Skin of body (tissue), 1 donor: ENCODE measurements at regions not wholly inside any gene's neighbourhood (a gene's known extent, or its start where the extent isn't known, plus 50 kb on each side); places are given as distances from the start of the nearest gene placed in this dataset.
A peak's percentile ranks its signal among the peaks of the same experiment; 100 is the strongest.
"Not testable (repeated sequence)": the region's sequence is repeated elsewhere in the genome, so short reads cannot be mapped to it uniquely, and the experiment has no call there.

Experiments
- DNase-seq: peaks from one replicate; lab custom pipeline; 2025; lab: John Stamatoyannopoulos, UW

- no peak for DNase-seq
Measured at GRCh38 chr14:65959563-65960024, 526.6 kb upstream of the CCDC196 start.

GRCh38 chr14:65961004-65961403, 525.2 kb upstream of the CCDC196 start:
- no peak for DNase-seq

DNA sequence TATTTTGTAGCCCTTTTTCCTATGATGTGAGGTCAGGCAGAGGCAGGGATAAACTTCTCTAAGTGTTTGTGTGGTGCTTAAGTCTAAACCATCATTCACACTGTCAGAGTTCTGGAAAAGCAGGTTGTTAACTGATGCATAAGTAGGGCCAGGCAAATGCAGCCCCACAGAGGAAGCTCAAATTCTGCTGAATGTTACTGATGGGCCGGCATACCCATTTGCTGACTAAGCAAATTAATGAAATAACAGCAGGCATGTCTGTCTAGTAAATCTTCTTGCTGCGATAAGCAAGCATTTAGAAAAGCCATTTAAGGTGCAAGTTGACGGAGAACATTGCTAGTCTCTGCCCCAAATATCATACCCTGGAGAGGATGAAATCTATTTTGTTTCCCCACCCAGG, 523.2 kb upstream of the CCDC196 start:
- no peak for DNase-seq

DNA sequence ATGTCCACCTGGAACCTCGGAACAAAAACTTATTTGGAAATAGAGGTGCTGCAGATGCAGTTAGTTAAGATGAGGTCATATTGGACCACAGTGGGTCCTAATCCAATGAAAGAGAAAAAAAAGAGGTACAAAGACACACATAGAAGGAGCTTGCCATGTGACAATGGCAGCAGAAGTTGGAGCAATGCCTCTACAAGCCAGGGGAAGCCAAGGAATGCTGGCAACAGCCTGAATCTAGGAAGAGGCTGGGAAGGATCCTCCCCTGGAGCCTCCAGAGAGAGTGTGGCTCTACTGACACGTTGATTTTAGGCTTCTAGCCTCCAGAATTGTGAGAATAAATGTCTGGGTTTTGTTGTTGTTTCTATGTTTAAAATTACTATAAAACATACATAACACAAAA, 521.8 kb upstream of the CCDC196 start:
- no peak for DNase-seq

GRCh38 chr14:65966188-65966587, 520.0 kb upstream of the CCDC196 start:
- DNase-seq: no peak

DNA sequence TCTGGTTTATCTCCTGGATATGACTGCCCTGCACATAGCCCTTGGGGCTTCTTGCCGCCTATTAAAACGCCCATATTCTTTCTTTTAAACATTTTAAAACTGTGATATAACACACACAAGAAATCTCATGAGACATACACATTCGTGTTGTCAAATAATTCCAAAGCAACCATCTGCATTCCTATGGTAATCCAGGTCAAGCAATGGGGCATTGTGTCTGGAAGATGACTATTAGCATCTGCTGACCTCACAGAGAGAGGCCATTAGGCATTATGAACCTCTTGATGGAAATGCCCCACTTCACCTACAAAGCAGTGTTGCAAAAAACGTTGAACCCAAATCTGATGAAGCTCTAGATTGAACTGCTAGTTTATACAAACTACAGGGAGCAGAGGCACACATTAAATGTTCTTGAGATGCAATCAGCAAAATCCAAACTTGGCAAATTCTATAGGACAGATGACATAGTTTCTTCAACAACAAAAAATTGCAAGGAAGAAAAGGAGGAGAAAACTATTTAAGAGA, 513.8 kb upstream of the CCDC196 start:
- DNase-seq: peak; percentile 43

DNA sequence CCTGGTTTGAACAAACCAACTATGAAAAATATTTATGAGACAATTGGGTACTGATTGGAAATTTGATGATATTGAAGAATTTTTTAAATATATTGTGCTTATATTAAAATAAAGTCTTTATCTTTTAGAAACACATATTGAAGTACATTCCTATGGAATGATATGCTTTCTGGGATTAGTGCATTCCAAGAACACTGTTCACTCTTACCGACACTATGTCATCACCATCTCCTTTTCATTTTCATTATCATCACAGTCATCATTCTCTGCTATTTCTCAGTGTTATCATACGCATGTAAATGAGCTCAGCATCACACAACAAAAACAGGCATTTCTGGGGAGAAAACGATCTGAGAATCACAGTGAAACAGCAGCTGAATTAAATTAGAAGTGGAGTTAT, 513.3 kb upstream of the CCDC196 start:
- peak; percentile 43 for DNase-seq

- DNase-seq: no peak
Measured at GRCh38 chr14:65975865-65976264, 510.3 kb upstream of the CCDC196 start.

DNA sequence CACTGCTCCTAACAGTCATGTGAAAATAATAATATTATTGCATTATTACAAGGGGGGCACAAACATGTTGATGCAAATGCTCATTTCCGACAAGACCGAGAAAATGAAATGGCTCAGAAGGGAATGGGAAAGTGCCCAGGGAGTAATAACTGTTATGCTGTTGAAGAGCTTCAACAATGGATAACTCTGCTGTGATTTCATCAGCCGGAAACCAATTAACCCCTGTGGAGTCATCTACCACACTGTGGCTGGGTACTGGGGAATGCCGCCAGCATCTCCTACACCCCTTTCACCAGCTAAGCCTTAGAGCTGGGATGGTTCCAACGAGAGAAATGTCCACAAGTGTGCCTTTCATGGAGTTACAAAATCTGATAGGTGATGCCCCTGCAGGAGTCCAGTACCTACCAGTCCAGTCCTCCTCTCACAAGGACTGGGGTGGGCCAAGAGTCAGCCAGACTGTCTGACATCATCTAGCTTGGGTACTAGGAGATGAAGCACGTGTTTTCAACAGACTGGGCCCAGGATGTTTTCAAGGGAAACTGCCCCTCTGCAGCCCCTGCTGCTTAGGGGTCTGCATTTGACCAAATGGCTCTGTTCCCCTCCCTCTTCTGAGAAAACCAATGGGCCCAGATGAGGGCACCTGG, 509.3 kb upstream of the CCDC196 start:
- no peak for DNase-seq

DNA sequence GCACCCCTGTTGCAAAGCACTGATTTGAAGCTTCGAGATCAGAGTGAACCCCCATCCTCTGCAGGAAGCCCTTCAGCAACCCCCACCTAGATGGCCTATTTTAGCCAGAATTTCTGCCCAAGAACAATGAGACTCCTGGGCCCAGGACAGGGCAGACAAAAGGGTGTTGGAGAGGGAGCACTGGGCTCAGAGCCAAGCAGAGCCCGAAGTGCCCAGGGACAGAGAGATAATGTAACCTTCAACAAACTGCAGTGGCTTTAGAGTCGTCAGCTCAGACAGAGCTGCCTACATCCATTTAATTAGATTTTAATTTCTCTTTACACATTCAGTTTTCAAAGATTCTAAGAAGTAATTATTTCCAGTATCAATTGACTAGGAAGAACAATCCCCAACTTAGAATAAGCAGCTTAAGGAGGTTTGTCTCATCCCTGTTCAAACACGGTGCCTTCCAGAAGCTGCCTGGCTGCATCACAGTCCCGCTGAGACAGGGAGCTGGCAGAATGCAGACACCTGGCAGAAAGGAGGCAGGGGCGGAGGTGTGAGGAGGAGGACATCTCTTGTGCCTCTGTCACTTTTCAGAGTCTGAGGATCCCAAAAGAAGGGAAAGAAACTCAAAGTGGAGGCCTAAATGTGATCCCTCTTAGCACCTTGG, 504.9 kb upstream of the CCDC196 start:
- no peak for DNase-seq

- DNase-seq: no peak
Measured at GRCh38 chr14:65986041-65986440, 500.1 kb upstream of the CCDC196 start.

GRCh38 chr14:65989981-65990380, 496.2 kb upstream of the CCDC196 start:
- no peak for DNase-seq

DNA sequence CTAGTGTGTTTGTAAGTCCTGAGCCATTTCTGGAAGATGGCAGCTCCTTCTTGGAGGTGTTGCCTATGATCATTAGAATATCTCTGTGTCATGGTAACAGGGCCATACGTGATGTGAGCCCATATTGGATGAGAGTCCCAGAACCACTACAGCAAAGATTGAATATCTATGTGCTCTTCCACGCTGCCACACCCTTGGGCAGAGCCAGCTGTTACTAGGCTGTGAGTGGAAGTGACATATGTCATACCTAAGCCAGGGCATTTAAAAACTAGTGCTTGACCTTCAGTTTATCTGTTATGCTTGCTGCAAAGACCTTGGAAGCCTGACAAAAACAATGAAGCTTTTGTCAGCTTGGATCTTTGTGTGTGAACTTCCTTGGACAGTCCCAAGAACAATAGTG, 495.1 kb upstream of the CCDC196 start:
- DNase-seq: no peak

DNA sequence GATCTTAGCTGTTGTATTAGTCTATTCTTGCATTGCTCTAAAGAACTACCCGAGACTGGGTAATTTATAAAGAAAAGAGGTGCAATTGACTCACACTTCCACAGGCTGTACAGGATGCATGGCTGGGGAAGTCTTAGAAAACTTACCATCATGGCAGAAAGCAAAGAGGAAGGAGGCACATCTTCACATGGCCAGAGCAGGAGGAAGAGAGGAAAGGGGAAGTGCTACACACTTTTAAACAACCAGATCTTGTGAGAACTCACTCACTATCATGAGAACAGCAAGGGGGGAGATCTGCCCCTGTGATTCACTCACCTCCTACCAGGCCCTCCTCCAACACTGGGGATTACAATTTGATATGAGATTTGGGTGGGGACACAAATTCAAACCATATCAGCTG, 494.2 kb upstream of the CCDC196 start:
- DNase-seq: not testable (repeated sequence)

DNA sequence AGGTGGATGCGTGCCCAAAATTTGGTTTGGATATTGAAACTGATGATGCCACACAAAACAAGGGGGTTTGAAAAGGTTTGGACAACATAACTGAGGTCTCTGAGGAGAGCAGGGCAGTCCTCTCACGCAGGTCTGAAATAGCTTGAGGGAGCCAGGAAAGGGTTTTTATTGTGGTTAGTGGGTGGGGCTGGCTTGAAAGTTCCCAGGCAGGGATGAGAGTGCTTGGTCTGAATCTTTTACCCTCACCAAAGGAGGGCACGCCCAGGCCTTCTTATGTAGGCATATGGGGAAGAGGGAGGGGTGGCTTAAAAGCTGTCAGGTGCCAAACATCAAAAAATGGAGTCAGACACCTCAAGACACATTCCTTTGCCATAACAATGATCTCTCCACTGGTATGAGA, 493.1 kb upstream of the CCDC196 start:
- no peak for DNase-seq

GRCh38 chr14:65993996-65994395, 492.2 kb upstream of the CCDC196 start:
- DNase-seq: no peak

DNA sequence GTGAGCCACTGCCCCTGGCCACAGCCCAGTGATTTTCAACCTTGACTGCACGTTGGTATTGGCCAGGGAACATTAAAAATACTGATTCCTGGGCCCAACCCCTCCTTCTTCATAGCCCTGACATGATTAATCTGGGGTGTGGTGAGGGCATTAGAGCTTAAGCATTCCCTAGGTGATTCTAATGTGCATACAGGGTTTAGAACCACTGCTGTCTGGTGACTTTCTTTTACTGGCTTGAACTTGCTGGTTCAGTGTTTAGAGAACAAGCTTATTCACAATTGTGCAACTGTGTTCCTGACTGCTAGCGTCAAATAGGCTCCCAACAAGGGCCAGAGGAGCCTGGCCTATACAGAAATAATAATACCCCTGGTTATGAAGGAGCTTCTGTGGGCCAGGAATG, 488.8 kb upstream of the CCDC196 start:
- no peak for DNase-seq

DNA sequence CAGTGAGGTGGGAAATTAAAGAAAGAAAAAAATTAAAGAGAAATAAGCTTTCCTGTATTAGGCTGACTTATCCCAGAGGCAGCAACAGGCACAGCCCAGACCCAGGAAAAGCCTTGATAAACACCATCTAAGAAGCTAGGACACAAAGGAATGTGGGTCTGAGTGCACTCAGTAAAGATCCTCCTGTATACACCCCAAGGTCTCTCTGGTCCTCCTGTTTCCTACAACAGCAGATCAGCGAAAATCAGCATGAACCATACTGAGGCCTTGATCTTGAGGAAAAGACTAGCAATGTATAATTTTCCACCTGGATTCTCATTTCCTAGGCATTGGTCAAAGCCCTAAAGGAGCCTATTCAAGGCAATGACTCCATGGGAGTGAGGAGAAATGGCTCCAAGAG, 486.3 kb upstream of the CCDC196 start:
- DNase-seq: no peak

DNA sequence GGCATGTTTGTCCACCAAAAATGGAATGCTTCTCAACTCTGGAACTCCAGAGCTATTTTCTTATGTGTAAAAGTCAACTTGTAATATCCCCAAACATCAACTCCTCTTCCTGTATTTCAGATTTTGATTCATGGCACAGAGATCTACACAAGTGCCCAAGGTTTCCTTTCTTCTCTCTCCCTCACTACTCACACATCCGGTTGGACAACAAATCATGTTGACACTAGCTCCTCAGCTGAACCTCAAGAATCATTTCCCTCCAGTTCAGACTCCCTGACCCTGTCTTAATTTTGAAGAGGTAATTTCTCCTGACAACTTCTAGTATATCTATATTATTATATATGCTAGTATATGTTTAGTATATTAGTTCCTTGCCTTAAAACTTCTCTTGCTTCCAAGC, 485.4 kb upstream of the CCDC196 start:
- no peak for DNase-seq

- DNase-seq: no peak
Measured at GRCh38 chr14:66001356-66001755, 484.8 kb upstream of the CCDC196 start.

- DNase-seq: no peak
Measured at GRCh38 chr14:66003082-66003730, 483.0 kb upstream of the CCDC196 start.

DNA sequence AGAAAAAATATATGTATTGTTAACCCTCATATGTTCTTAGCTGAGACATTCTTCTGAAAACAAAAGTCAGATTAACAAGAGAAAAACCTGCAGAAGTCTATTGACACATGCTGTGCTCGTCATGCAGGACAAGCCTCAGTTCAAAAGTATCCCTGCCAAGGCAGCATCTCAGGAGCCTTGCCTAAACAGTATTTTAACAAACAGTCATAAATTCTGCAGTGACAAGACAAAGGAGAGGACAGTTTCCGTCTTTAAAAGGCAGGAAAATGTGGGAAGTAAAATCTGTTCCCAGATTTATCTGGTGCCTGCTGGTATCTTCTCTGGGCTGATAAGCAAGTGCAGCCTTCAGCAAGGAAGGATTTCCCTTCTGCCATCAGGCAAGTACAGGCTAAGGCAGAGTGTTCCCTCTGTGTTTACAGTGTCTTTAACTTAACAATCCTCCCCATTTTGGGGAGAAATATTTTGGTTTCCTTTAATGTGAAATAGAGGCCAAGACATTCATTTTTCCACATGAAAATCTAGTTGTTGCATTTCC, 480.2 kb upstream of the CCDC196 start:
- no peak for DNase-seq
